ENCODE measurements at regions not wholly inside any gene's neighbourhood (a gene's known extent, or its start where the extent isn't known, plus 50 kb on each side); places are given as distances from the start of the nearest gene placed in this dataset. TPM values are rescaled to one million over a fixed set of nuclear protein-coding genes. Genes with fewer than 3 reads are reported as not detected.

GRCh38 chrX:116607776-116608175 lies 145.0 kb upstream of the CT83 start:
- H3K36me3 ChIP-seq (ENCODE audit: control insufficient read depth in 4 of 4, insufficient read depth in 4 of 4, low read length in 4 of 4) = no peaks in the 10 kb centered on the region
- no peak overlapping the region for H3K4me3 ChIP-seq
- no peaks in the 10 kb centered on the region for H3K4me1 ChIP-seq (ENCODE audit: control insufficient read depth in 5 of 5, insufficient read depth in 5 of 5, low read length in 5 of 5)
- ATAC-seq (ENCODE audit: insufficient read depth, low FRiP score) (no peak), DNase-seq (no peak)
- peaks cover 0 to 5% (median 0%) of the 10 kb centered on the region in 4 donors for H3K9me3 ChIP-seq (ENCODE audit: control insufficient read depth in 4 of 4, insufficient read depth in 3 of 4, low read length in 3 of 4)
- TF ChIP-seq CTCF (IDR thresholded peaks at IDR 0.05; ENCODE audit: control extremely low read depth, extremely low read depth) = no peak
- no peak overlapping the region for H3K27ac ChIP-seq (ENCODE audit: low read depth in 1 of 2, low read length in 1 of 2)
- H3K27me3 ChIP-seq (ENCODE audit: control insufficient read depth in 3 of 3, insufficient read depth in 3 of 3, low read length in 2 of 3) = no peaks in the 10 kb centered on the region
- WGBS, 2 donors = 16 to 59% methylated on average over 1 of the region's 1 CpG
- no peak overlapping the region for H3K9ac ChIP-seq (ENCODE audit: insufficient read depth in 1 of 2, low read length in 2 of 2)

GRCh38 chrX:116605576-116605975 lies 142.8 kb upstream of the CT83 start:
- 65 to 90% methylated on average over 1 of the region's 1 CpG for WGBS, 2 donors
- no peak for DNase-seq

GRCh38 chrX:116596010-116596409 lies 133.2 kb upstream of the CT83 start:
- H3K9ac ChIP-seq (ENCODE audit: insufficient read depth in 1 of 2, low read length in 2 of 2) = no peak overlapping the region
- WGBS, 2 donors = 49 to 76% methylated on average over 1 of the region's 1 CpG
- no peak for ATAC-seq (ENCODE audit: insufficient read depth, low FRiP score)

More at GRCh38 chrX:116605576-116605975, 142.8 kb upstream of the CT83 start:
- H3K27ac ChIP-seq (ENCODE audit: low read depth in 1 of 2, low read length in 1 of 2) = no peak overlapping the region
- peaks cover 0 to 7% (median 0%) of the 10 kb centered on the region in 4 donors for H3K9me3 ChIP-seq (ENCODE audit: control insufficient read depth in 4 of 4, insufficient read depth in 3 of 4, low read length in 3 of 4)
- TF ChIP-seq CTCF (IDR thresholded peaks at IDR 0.05; ENCODE audit: control extremely low read depth, extremely low read depth) = no peak
- no peak overlapping the region for H3K9ac ChIP-seq (ENCODE audit: insufficient read depth in 1 of 2, low read length in 2 of 2)
- no peak overlapping the region for H3K4me3 ChIP-seq
- ATAC-seq (ENCODE audit: insufficient read depth, low FRiP score) = no peak
- H3K27me3 ChIP-seq (ENCODE audit: control insufficient read depth in 3 of 3, insufficient read depth in 3 of 3, low read length in 2 of 3) = no peaks in the 10 kb centered on the region
- H3K4me1 ChIP-seq (ENCODE audit: control insufficient read depth in 5 of 5, insufficient read depth in 5 of 5, low read length in 5 of 5) = no peaks in the 10 kb centered on the region
- no peaks in the 10 kb centered on the region for H3K36me3 ChIP-seq (ENCODE audit: control insufficient read depth in 4 of 4, insufficient read depth in 4 of 4, low read length in 4 of 4)

More at GRCh38 chrX:116596010-116596409, 133.2 kb upstream of the CT83 start:
- Histone ChIP-seq H3K27ac (ENCODE audit: low read depth in 1 of 2, low read length in 1 of 2) (no peak overlapping the region), H3K4me1 (ENCODE audit: control insufficient read depth in 5 of 5, insufficient read depth in 5 of 5, low read length in 5 of 5) (no peaks in the 10 kb centered on the region), H3K9me3 (ENCODE audit: control insufficient read depth in 4 of 4, insufficient read depth in 3 of 4, low read length in 3 of 4) (no peaks in the 10 kb centered on the region), H3K27me3 (ENCODE audit: control insufficient read depth in 3 of 3, insufficient read depth in 3 of 3, low read length in 2 of 3) (no peaks in the 10 kb centered on the region), H3K36me3 (ENCODE audit: control insufficient read depth in 4 of 4, insufficient read depth in 4 of 4, low read length in 4 of 4) (no peaks in the 10 kb centered on the region), H3K4me3 (no peak overlapping the region)
- no peak for DNase-seq
- TF ChIP-seq CTCF (IDR thresholded peaks at IDR 0.05; ENCODE audit: control extremely low read depth, extremely low read depth) = no peak

Small RNA genes in the stretch of these regions (small RNA-seq; reads per million reads assigned to genes)
- not detected for gene RNU6-1323P (ENCODE audit: low replicate concordance)
